GM19023 (cell line): ENCODE measurements at regions not wholly inside any gene's neighbourhood (a gene's known extent, or its start where the extent isn't known, plus 50 kb on each side); places are given as distances from the start of the nearest gene placed in this dataset.

Experiments
- ATAC-seq: cut with Tn5 transposase; IDR thresholded peaks from one replicate; pipeline ENCODE4 v1.9.1; 2021; ENCODE audit warnings: mild to moderate bottlenecking, moderate library complexity; ENCODE audit not compliant: unreplicated experiment

DNA sequence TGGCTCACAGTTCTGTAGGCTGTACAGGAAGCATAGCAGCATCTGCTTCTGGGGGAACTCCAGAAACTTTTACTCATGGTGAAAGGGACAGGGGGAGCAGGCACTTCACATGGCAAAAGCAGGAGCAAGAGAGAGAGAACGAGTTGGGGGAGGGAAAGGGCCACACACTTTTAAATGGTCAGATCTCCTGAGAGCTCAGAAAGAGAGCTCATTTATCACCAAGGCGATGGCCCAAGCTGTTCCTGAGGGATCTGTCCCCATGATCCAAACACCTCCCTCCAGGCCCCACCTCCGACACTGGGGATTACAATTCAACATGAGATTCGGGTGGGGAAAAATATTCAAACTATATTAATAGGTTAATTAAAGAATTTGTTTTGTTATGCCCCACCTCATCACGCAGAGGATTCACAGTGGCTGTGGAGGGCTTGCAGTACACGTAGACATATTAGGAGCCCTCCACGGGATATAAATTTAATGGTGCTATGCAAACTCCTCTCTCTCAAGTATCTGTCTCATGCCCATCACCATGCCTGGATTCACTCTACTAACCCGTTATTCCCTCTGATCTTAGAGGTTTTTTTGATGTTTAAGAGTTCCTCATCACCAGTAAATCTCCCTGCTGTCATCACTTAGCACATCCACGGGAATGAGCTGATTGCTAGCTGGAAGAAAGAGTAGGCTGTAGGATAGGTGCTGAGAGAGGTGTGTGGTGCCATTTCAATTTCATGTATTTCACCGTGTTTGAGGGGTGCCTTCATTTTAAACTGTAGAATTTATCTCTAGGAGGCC, 84.5 kb upstream of the ARHGAP28 start:
- ATAC-seq, result no peak

- ATAC-seq, result no peak
Observed at GRCh38 chr18:6646801-6647200, 82.7 kb upstream of the ARHGAP28 start.

GRCh38 chr18:6648581-6648980, 80.9 kb upstream of the ARHGAP28 start:
- no peak for ATAC-seq

GRCh38 chr18:6649421-6650126, 79.9 kb upstream of the ARHGAP28 start:
- no peak for ATAC-seq

GRCh38 chr18:6650127-6650507, 79.4 kb upstream of the ARHGAP28 start:
- no peak for ATAC-seq

GRCh38 chr18:6650747-6651146, 78.8 kb upstream of the ARHGAP28 start:
- ATAC-seq, result no peak

GRCh38 chr18:6652098-6652497, 77.4 kb upstream of the ARHGAP28 start:
- ATAC-seq, result no peak

- ATAC-seq, result no peak
Observed at GRCh38 chr18:6653880-6654279, 75.6 kb upstream of the ARHGAP28 start.

DNA sequence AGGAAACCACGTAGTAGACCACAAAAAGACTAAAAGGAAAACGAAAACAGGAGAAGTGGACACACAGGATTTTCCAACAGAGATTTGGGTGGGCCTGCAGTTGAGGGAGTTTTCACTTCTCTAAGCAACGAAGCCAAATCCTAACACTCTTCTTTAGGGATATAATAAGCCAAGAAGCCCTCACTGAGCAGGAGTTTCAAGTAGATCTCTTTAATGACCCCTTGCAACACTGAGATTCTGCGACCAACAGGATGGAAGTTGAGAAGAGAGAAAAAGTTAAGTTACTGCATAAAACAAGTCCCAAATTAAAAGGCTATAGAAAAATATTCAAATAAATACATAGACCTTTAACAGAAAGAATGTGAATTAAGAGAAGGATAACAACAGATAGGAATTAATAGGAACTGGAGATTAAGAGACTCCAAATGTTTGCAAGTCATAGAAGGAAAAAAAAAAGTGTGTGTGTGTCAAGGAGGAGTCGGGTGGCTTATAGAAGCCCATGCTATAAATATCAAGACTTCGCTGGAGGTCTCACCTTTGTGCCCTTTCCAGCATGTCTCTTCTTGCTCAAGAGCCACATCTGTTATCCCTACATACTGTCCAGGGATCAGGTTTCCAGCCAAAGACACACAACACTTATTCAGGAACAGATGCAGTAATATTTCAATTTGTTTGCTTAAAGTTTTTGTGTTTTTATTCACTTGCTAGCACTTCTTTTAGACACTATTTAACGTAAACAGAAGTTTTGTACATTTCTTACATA, 69.4 kb upstream of the ARHGAP28 start:
- ATAC-seq, result no peak

DNA sequence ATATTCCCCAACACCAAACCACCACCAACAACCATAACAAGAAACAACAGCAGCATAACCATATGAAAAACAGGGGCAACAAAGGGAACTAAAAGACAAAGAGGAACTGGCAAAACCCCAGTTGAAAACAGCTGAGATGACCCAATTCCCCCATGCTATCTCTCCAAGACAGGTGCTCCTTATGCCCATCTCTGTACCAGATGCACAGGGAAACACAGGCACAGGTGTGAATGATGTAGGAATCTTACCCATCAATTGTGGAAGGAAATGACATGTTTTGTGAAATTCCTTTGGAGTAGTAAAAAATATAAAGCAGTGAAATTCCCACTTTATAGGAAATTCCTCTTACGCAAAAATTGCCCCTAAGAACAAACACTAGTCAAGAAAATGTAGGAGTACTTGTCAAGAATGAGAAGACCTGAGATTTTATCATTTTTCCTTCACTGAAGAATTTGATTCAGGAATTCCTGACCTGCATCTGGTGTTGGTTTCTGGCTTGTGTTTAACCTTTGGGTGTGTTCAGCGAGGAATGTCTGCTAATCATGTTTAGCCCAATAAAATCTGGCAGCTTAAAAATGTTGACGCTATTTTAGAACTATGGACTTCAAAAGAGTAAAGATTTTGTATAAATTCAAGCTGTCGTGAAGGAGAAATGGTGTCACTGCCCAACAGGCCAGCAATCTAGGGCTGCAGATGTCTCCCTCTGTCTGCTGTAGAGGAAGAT, 67.7 kb upstream of the ARHGAP28 start:
- no peak for ATAC-seq

- ATAC-seq, result no peak
Observed at GRCh38 chr18:6666012-6666685, 63.4 kb upstream of the ARHGAP28 start.

- ATAC-seq, result no peak
Observed at GRCh38 chr18:6668836-6669235, 60.7 kb upstream of the ARHGAP28 start.

GRCh38 chr18:6672821-6673308, 56.7 kb upstream of the ARHGAP28 start:
- ATAC-seq, result no peak

DNA sequence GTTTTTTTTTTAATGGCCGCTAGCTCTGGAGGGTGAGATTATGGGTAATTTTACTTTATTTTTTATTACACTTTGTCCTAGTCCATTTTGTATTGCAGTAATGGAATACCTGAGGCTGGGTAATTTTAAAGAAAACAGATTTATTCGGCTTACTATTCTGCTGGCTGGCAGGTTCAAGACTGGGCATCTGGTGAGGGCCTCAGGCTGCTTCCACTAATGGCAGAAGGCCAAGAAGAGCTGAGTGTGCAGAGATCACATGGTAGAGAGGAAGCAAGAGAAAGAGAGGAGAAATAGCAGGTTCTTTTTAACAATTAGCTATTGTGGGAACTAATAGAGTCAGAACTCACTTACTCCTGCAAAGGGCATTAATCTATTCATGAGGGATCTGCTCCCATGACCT, 52.4 kb upstream of the ARHGAP28 start:
- ATAC-seq, result no peak

DNA sequence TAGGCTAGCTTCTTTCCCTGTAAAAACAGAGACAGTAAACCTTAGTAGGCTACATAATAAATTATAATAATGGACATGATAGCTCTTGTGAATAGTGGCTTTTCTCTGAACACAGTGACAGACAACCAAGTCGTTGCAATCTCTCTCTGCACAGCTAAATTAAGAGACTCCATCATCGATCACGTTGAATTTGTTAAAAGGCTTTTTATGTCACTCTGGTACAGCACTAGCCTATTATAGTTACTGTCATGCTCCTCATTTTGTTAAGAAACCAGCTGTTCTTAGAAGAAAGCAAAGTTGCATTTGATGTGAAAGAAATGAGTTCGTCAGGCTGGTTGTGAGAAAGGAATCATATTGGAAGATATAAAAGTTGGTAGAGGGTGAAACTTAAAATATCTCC, 50.3 kb upstream of the ARHGAP28 start:
- no peak for ATAC-seq
